HG03575 (cell line): ENCODE measurements at regions not wholly inside any gene's neighbourhood (a gene's known extent, or its start where the extent isn't known, plus 50 kb on each side); places are given as distances from the start of the nearest gene placed in this dataset.

Experiments
- ATAC-seq: cut with Tn5 transposase; IDR thresholded peaks from one replicate; pipeline ENCODE4 v1.9.1; 2021; ENCODE audit not compliant: unreplicated experiment, insufficient number of reproducible peaks, low FRiP score; ENCODE audit errors: extremely low read depth

DNA sequence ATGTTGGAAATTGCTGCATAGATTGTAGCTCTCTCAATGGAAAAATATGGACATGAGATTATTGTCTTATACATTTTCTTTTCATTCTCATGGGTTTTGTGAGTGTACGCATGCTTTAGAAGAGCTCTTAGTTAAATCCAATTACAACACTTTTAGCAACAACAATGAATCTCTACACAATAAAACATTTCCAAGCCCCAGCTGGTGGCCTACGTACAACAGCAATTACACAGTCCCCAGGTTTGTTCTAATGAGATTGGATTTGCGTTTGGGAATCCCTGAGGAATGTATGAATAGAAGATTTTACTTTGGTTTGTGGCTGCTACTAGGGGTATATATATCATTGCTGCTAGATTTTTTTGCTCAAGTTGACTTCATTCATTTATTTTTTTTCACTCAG, 98.6 kb downstream of the FHDC1 start:
- ATAC-seq = no peak

- no peak for ATAC-seq
Observed at GRCh38 chr4:153036931-153037482, 100.9 kb downstream of the FHDC1 start.

DNA sequence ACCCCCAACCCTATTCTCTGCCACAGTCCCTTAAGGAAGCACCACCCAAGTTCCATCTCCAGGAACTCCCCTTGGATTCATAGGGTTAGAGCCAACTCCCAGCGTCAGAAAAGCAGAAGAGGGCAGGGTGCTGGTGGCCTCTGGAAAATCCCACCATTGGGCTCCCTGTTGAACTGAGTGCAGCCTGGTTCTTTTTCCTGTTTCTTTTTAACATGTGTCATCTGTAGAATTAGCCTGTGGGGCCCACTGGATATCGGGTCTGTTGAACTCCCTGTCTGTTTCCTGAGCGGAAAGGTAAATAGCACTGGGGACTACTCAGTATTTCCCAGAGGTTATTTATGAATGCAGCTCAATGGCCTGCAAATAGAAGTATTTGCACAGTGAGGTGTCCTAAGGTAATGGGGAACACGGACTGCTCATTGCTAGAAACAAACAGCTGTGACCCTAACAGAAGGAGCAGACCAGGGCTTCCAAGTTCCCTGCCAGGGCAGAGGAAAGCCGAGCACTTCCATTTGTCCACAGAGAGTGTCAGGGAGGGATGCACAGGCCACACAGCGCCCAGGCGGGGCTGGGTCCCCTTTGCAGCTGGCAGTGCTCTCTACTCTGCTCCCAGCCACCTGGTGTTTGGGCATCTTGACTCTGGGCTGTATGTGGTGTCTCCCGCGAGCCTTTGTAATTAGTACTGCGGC, 102.6 kb downstream of the FHDC1 start:
- ATAC-seq = no peak

DNA sequence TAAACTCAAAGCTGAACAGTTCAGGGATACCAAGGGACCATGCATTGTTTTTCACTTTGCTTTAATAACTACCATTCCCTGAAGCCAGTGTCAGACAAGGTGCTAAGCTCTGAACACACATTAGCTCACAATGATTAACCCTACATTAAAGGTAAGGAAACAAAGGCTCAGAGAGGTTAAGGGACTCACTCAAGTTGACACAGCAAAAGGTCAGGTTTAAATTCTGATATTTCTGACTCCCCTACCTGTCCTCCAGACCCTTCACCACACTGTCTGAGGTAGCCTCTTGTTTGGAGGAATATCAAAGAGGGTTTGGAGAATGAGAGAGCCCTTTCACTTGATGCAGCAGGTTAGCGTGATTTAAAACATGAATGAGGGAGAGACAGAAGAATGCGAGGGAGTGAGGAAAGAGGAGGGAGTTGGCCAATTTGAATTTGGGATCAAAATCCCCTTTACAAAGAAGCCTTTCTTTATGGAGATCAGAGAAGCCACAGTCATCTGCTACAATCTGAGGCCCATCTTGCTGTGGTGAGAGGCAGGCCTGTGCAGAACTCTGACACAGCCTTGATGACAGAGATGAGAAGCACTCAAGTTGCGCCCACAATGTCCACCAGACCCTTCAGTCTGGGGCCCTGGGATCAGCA, 103.5 kb downstream of the FHDC1 start:
- no peak for ATAC-seq

DNA sequence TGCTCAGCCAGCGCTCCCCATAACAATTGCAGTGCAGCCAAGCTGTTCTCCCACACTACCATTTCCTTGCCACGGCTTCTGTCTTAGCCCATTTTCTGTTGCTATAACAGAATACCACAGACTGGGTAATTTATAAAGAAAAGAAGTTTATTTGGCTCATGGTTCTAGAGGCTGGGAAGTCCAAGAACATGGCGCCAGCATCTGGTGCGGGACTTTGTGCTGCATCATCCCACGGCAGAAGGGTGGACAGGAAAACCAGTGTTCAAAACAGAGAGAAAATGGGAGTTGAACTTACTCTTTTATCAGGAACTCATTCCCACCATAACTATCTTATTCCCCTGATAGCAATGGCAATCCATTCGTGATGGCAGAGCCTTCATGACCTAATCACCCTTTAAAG, 104.6 kb downstream of the FHDC1 start:
- ATAC-seq = no peak

DNA sequence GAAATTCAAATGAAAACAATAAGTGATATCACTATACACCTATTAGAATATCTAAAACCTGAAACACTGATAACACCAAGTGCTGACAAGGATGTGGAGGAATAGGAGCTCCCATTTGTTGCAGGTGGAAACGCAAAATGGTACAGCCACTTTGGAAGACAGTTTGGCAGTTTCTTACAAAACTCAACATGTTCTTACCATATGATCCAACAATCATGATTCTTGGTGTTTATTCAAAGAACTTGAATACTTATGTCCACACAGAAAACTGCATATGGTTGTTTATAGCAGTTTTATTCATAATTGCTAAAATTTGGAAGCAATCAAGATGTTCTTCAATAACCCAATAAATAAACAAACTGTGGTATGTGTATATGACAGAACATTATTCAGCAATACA, 107.9 kb downstream of the FHDC1 start:
- ATAC-seq = no peak

DNA sequence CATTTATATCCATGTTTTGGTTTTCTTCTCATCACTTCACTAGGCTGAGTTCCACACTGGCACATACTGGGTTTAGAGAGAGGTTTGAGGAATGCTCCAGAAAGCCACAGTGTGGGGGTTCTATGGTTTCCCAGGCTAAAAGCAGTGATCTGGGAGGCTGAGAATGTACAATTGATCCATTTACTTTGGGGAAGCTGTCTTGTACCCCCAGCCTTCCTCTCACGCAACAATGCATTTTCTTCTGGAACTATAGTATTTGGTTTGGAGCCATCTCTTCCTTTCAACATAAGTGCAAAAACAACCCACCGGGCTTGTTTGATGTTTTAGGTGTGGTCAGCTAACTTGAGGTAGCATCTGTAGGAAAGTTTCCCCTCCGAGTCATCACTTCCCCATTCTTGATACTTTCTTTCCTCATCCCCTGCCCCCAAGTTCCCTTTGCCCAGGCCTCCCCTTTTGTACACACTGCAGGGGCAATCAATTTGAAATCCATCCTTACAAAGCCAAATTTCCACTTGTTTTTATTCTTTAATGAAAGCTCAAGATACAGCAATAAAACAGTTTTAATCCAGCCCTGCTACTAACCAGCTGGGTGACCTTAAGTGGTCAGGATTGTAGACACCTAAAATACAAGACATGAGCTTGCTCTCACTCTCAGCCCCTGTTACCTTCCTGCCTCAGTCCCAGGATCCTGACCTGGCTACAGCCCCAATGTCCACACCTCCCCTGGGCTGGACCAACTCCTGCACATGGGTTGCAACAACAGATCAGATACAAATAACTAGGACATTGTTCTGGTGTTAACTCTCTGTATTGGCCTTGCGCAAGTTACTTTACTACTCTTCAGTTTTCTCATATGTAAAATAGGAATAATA, 109.2 kb downstream of the FHDC1 start:
- no peak for ATAC-seq

- no peak for ATAC-seq
Observed at GRCh38 chr4:153058671-153059060, 122.5 kb downstream of the FHDC1 start.

GRCh38 chr4:153060196-153060595, 124.1 kb downstream of the FHDC1 start:
- no peak for ATAC-seq

DNA sequence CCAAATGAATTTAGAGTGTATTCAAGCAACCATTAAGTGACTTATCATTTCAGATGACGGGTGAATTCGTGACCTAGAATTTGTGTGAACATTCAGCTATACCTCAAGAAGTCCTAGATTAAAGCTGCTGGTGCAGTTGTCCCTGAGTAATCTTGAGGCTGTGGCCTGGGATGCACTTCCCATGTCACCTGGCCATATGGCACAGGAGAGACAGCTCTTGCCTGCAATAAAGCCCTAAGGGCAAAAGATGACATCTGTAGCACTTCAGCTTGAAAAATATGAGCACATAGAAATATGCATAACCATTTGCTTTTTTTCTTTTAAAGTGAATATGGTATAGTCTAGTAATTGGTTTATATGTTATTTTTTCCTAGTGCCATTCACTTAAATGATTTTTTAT, 125.8 kb downstream of the FHDC1 start:
- no peak for ATAC-seq

DNA sequence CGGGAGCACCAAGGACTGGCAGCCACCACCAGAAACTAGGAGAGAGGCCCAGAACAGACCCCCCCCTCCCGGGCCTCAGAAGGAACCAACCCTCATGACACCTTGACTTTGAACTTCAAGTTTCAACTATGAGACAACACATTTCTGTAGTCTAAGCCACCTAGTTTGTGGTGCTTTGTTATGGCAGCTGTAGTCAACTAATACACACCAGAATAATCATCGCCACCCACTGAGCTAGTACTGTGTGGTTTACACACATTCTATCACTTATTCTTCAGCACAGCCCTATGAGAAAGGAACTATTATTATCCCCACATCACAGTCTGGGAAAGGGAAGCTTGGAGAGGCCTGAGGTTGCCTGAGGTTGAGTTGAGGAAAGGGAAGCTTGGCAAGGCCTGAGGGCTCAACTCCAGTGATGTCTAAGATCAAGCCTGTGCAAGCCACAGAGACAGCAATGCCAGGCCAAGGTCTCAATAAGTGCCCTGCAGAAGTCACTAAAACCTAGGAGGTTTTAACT, 126.6 kb downstream of the FHDC1 start:
- no peak for ATAC-seq

DNA sequence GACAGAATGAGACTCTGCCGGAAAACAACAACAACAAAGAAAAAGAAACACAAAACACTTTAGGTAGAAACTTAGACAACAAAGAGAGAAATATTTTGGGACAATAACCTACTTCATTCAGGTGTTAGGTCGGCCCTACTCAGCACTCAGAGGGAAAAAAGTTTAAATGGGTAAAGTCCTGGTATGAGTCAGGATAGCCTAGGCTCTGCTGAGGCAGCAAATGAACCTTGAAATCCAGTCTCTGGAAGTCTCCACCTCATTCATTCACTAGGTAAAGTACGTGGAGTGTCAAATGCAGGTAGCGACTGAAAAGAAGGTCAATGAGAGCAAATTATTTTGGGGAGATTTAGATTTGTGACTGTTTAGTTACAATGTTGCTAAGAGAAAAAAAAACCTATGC, 127.4 kb downstream of the FHDC1 start:
- no peak for ATAC-seq

DNA sequence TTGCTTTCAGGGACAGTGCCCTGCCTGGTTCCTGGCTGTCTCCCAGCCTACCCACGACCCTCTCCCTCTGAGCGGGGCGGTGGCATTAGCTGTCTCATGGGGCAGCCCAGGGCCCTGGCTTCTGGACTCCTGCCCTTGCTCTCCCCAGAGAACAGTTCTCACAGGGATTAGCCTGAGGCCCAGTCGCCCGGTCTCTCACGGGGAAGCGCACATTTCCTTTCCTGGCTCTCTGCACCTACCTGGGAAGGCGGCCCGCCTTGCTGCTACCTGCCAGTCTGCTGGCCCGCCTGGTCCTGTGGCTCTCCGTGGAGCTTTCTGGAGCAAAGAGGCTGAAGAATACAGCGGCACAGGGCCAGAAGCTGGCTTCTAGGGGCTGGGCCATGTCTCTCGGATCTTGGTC, 128.4 kb downstream of the FHDC1 start:
- ATAC-seq = no peak

- no peak for ATAC-seq
Observed at GRCh38 chr4:153065276-153065675, 129.2 kb downstream of the FHDC1 start.

DNA sequence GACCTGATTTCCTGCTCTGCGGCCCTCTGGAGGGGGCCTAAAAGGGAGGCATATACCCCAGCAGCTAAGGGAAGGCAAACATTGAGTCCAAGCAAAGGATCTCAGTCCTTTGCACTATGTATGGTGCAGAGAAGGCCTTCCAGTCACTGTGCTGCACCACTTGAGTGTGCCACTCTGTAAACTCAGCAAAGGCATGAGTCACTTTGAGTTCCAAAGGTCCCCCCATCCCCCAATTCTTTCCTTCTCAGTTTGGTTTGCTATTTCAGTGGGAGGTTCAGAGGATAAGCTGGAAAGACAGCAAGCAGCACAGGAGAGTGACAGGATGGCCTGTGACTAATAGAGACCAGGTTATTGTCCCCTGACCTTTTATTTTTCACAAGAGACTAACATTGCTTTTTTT, 131.3 kb downstream of the FHDC1 start:
- ATAC-seq = no peak

DNA sequence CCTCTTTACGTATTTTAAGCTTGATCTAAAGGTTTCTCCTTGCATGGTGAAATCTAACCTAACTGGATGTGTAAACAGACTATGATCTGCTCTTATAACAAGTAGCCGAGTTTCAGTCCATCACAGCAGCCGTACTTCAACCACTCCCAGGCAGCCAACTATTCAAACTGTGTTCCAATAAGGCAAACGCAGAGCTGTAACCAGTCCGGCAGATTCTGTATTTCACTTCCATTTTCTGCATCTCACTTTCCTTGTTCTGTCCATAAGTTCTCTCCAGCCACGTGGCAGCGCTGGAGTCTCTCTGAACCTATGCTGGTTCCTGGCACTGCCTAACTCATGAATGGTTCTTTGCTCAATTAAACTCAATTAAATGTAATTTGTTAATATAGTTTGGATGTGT, 132.6 kb downstream of the FHDC1 start:
- no peak for ATAC-seq

DNA sequence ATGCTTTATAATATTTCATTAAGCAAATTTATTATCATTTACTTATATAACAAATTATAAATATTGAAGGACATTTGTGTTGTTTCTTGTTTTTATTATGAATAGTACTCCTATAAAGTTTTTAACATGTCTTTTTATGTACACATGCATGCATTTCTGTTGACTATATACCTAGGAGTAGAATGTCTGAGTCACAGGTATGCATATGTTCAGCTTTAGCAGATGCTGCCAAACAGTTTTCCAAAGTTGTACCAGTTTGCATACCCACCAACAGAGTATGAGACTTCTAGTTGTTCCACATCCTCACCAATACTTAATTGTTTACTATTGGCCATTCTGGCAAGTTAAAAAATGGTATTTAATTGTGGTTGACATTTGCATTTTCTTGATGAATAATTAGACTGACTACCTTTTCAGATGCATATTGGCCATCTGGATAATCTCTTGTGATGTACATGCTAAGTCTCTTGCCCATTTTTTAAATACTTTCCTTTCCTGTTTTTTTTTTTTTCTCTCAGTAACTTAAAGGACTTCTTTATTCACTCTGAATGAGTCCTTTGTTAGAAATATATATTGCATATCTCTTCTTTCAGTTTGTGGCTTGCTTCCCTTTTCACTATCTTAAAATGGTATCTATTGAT, 132.2 kb upstream of the TRIM2 start:
- ATAC-seq = no peak

DNA sequence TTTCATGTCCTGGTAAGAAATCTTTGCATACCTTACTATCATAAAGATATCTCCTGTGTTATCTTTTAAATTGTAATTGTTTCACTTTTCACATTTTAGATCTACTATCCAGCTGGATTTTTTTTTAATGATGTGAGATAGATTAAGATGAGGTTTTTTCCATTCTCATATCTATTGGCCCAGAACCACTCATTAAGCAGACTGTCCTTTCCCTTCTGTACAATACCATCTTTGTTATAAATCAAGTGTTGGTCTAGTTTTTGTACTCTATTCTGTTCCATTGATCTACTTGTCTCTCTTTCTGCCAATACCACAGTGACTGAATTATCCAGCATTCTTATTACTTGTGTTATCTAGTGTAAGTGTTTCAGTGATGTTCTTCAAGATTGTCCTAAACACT, 131.6 kb upstream of the TRIM2 start:
- ATAC-seq = no peak

DNA sequence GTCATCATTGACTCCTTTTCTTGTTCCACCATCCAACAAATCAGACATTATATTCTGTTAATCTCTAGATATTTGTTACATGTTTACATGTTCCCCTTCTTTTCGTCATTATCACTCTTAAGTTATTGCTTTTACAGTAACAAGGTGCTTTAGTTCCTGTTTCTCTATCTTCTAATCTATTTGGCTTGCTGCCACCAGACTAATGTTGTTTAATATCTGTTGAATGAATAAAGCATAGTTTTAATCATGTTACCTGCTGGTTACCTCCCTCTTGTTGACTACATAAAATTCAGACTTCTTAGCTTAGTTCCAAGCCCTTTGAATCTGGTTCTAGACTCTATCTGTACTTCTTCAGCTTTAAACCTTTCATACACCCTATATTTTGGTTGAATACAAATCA, 129.8 kb upstream of the TRIM2 start:
- no peak for ATAC-seq
